ENCODE measurements at regions not wholly inside any gene's neighbourhood (a gene's known extent, or its start where the extent isn't known, plus 50 kb on each side); places are given as distances from the start of the nearest gene placed in this dataset.
"Not testable (repeated sequence)": the region's sequence is repeated elsewhere in the genome, so short reads cannot be mapped to it uniquely, and the experiment has no call there.

DNA sequence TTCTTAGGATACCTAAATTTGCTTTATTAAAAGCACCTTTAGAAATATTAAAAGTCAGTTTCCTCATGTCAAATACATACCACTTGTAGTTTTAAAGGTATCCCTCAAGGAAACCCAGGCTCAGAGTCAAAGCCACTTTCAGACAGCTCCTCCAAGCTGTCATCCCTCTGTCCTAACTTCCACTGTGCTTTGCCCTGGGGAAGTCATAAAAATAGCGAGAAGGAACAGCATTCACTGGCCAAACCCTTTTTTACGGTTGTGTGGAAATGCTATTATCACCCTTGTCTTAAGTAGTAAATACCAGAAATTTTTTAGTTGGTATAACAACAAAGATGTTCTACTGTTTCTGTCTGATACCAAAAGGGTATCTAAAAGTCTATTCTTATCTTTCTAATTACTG, 680.5 kb downstream of the ZEB2 start:
- TF ChIP-seq GLIS3 (CRISPR knock-in tag; IDR thresholded peaks at IDR 0.05) (no peak), RARB (CRISPR knock-in tag; IDR thresholded peaks at IDR 0.05) (no peak), PPARA (CRISPR knock-in tag; IDR thresholded peaks at IDR 0.05; ENCODE audit: borderline replicate concordance) (no peak), TOX (CRISPR knock-in tag; IDR thresholded peaks at IDR 0.05; ENCODE audit: borderline replicate concordance) (no peak), BACH2 (CRISPR knock-in tag; IDR thresholded peaks at IDR 0.05; ENCODE audit: borderline replicate concordance) (no peak), TCF4 (CRISPR knock-in tag; IDR thresholded peaks at IDR 0.05; ENCODE audit: borderline replicate concordance) (no peak), CSDC2 (CRISPR knock-in tag; IDR thresholded peaks at IDR 0.05) (no peak), ZFP30 (CRISPR knock-in tag; IDR thresholded peaks at IDR 0.05) (no peak), ZC3H10 (CRISPR knock-in tag; IDR thresholded peaks at IDR 0.05) (no peak), ISL1 (CRISPR knock-in tag; IDR thresholded peaks at IDR 0.05) (no peak), OSR1 (CRISPR knock-in tag; IDR thresholded peaks at IDR 0.05) (no peak), ARNTL (CRISPR knock-in tag; IDR thresholded peaks at IDR 0.05; ENCODE audit: borderline replicate concordance, low read depth) (no peak), ZNF565 (CRISPR knock-in tag; conservative IDR thresholded peaks at IDR 0.05; ENCODE audit: low read depth) (no peak), SNAI2 (CRISPR knock-in tag; IDR thresholded peaks at IDR 0.05) (no peak)
- TF ChIP-seq, protein P1, sequence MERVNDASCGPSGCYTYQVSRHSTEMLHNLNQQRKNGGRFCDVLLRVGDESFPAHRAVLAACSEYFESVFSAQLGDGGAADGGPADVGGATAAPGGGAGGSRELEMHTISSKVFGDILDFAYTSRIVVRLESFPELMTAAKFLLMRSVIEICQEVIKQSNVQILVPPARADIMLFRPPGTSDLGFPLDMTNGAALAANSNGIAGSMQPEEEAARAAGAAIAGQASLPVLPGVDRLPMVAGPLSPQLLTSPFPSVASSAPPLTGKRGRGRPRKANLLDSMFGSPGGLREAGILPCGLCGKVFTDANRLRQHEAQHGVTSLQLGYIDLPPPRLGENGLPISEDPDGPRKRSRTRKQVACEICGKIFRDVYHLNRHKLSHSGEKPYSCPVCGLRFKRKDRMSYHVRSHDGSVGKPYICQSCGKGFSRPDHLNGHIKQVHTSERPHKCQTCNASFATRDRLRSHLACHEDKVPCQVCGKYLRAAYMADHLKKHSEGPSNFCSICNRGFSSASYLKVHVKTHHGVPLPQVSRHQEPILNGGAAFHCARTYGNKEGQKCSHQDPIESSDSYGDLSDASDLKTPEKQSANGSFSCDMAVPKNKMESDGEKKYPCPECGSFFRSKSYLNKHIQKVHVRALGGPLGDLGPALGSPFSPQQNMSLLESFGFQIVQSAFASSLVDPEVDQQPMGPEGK (CRISPR knock-in tag; IDR thresholded peaks at IDR 0.05; ENCODE audit: borderline replicate concordance) = no peak
- TF ChIP-seq, protein P2, sequence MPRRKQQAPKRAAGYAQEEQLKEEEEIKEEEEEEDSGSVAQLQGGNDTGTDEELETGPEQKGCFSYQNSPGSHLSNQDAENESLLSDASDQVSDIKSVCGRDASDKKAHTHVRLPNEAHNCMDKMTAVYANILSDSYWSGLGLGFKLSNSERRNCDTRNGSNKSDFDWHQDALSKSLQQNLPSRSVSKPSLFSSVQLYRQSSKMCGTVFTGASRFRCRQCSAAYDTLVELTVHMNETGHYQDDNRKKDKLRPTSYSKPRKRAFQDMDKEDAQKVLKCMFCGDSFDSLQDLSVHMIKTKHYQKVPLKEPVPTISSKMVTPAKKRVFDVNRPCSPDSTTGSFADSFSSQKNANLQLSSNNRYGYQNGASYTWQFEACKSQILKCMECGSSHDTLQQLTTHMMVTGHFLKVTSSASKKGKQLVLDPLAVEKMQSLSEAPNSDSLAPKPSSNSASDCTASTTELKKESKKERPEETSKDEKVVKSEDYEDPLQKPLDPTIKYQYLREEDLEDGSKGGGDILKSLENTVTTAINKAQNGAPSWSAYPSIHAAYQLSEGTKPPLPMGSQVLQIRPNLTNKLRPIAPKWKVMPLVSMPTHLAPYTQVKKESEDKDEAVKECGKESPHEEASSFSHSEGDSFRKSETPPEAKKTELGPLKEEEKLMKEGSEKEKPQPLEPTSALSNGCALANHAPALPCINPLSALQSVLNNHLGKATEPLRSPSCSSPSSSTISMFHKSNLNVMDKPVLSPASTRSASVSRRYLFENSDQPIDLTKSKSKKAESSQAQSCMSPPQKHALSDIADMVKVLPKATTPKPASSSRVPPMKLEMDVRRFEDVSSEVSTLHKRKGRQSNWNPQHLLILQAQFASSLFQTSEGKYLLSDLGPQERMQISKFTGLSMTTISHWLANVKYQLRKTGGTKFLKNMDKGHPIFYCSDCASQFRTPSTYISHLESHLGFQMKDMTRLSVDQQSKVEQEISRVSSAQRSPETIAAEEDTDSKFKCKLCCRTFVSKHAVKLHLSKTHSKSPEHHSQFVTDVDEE (CRISPR knock-in tag; IDR thresholded peaks at IDR 0.05) = no peak
- TF ChIP-seq, protein P3, sequence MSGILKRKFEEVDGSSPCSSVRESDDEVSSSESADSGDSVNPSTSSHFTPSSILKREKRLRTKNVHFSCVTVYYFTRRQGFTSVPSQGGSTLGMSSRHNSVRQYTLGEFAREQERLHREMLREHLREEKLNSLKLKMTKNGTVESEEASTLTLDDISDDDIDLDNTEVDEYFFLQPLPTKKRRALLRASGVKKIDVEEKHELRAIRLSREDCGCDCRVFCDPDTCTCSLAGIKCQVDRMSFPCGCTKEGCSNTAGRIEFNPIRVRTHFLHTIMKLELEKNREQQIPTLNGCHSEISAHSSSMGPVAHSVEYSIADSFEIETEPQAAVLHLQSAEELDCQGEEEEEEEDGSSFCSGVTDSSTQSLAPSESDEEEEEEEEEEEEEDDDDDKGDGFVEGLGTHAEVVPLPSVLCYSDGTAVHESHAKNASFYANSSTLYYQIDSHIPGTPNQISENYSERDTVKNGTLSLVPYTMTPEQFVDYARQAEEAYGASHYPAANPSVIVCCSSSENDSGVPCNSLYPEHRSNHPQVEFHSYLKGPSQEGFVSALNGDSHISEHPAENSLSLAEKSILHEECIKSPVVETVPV (CRISPR knock-in tag; IDR thresholded peaks at IDR 0.05) = no peak
- TF ChIP-seq, protein P4, sequence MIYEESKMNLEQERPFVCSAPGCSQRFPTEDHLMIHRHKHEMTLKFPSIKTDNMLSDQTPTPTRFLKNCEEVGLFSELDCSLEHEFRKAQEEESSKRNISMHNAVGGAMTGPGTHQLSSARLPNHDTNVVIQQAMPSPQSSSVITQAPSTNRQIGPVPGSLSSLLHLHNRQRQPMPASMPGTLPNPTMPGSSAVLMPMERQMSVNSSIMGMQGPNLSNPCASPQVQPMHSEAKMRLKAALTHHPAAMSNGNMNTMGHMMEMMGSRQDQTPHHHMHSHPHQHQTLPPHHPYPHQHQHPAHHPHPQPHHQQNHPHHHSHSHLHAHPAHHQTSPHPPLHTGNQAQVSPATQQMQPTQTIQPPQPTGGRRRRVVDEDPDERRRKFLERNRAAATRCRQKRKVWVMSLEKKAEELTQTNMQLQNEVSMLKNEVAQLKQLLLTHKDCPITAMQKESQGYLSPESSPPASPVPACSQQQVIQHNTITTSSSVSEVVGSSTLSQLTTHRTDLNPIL (CRISPR knock-in tag; IDR thresholded peaks at IDR 0.05; ENCODE audit: low read depth) = no peak
- TF ChIP-seq, protein P5, sequence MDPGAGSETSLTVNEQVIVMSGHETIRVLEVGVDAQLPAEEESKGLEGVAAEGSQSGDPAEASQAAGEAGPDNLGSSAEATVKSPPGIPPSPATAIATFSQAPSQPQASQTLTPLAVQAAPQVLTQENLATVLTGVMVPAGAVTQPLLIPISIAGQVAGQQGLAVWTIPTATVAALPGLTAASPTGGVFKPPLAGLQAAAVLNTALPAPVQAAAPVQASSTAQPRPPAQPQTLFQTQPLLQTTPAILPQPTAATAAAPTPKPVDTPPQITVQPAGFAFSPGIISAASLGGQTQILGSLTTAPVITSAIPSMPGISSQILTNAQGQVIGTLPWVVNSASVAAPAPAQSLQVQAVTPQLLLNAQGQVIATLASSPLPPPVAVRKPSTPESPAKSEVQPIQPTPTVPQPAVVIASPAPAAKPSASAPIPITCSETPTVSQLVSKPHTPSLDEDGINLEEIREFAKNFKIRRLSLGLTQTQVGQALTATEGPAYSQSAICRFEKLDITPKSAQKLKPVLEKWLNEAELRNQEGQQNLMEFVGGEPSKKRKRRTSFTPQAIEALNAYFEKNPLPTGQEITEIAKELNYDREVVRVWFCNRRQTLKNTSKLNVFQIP (CRISPR knock-in tag; IDR thresholded peaks at IDR 0.05; ENCODE audit: borderline replicate concordance, low read depth) = no peak
- ATAC-seq = no peak

DNA sequence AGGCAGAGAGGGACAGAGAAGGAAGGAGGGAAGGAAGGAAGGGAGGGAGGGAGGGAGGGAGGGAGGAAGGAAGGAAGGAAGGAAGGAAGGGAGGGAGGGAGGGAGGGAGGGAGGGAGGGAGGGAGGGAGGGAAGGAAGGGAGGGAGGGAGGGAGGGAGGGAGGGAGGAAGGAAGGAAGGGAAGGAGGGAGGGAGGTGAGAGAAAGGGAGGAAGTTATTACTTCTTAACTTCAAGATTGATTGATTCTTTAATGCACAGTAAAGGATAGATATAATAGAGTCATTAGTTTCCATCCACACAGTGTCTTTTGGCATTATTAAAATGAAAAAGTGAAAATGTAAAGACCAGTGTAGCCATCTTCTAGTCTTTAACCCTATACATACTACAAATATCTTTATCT, 682.9 kb downstream of the ZEB2 start:
- not testable (repeated sequence) for ATAC-seq

DNA sequence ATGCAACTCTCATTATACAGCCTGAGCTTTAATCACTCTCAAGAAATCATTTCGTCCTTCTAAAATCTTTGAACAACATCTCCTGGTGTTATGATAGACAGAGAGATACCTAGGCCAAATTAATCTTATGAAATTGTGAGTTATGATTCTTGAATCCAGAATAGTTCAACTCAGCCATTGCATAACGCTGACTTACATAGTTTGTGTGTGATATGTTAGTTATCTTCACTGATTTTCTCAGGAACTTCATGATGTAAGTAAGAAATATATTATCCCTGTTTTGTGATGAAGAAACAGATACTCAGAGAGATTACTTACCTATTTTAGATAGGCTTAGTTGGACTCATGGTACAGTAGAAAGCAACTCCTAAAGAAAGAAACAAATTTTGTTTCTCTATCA, 684.4 kb downstream of the ZEB2 start:
- no peak for TF ChIP-seq TOX (CRISPR knock-in tag; IDR thresholded peaks at IDR 0.05; ENCODE audit: borderline replicate concordance)
- no peak for TF ChIP-seq ARNTL (CRISPR knock-in tag; IDR thresholded peaks at IDR 0.05; ENCODE audit: borderline replicate concordance, low read depth)
- ATAC-seq = no peak

DNA sequence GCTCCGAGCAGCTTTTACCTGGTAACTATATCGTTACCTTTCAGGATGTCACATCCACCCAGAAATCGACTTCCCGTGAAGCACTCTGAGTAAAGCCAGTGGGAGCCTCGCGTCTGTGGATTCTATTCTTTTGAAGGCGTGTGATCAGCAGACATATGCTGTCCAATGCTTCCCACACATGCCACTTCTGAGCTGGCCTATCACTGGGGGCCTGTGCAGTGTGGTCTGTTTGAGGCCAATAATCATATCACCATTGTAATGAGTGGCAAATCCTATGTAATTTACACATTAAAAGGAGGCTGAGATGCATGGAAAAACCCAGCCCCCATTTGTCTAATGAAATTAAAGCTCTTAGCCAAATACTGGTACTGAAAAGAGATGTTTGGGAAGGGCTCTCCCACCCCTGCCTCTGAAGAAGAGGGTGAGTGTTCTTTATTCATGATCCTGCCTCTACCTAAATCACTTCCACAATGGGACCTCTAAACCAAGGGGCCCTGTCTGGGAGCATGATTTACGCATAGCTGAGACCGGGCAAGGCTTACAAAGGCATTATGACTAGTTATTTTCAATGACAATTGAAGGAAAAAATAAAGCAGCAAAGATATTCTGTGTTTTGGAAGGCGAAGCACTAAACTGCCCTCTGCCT, 686.8 kb downstream of the ZEB2 start:
- TF ChIP-seq ESRRG (CRISPR knock-in tag; IDR thresholded peaks at IDR 0.05) = no peak
- ATAC-seq = no peak
